Immature natural killer cell (primary cell): ENCODE measurements at regions not wholly inside any gene's neighbourhood (a gene's known extent, or its start where the extent isn't known, plus 50 kb on each side); places are given as distances from the start of the nearest gene placed in this dataset.

Source experiments
- DNase-seq, 3 donors: peaks; one replicate each; pipeline ENCODE4 v3.0.0; 2022; ENCODE audit warnings: mixed read lengths in 1 of 3
- H3K27ac Mint-ChIP-seq, 6 donors: one replicate each; pipeline ENCODE4 v1.8.0; 2020; ENCODE audit warnings: mixed read lengths in 6 of 6, mild to moderate bottlenecking in 5 of 6, inconsistent platforms in 4 of 6, moderate library complexity in 3 of 6
- H3K27me3 Mint-ChIP-seq, 3 donors: one replicate each; pipeline ENCODE4 v1.8.0; 2020 to 2021; ENCODE audit warnings: low read depth in 3 of 3, mild to moderate bottlenecking in 3 of 3, mixed read lengths in 3 of 3, moderate library complexity in 3 of 3, inconsistent platforms in 1 of 3
- H3K36me3 Mint-ChIP-seq, 3 donors: one replicate each; pipeline ENCODE4 v1.8.0; 2020; ENCODE audit warnings: mixed read lengths in 3 of 3, inconsistent platforms in 2 of 3, mild to moderate bottlenecking in 2 of 3
- H3K4me1 Mint-ChIP-seq, 2 donors: one replicate each; pipeline ENCODE4 v1.8.0; 2020; ENCODE audit warnings: inconsistent platforms in 2 of 2, mild to moderate bottlenecking in 2 of 2, mixed read lengths in 2 of 2, moderate library complexity in 1 of 2
- H3K4me3 Mint-ChIP-seq, 5 donors: one replicate each; pipeline ENCODE4 v1.8.0; 2020; ENCODE audit warnings: mild to moderate bottlenecking in 5 of 5, mixed read lengths in 5 of 5, inconsistent platforms in 3 of 5, moderate library complexity in 3 of 5
- H3K9me3 Mint-ChIP-seq, 6 donors: one replicate each; pipeline ENCODE4 v1.8.0; 2020; ENCODE audit warnings: mild to moderate bottlenecking in 6 of 6, mixed read lengths in 6 of 6, inconsistent platforms in 4 of 6, moderate library complexity in 3 of 6

DNA sequence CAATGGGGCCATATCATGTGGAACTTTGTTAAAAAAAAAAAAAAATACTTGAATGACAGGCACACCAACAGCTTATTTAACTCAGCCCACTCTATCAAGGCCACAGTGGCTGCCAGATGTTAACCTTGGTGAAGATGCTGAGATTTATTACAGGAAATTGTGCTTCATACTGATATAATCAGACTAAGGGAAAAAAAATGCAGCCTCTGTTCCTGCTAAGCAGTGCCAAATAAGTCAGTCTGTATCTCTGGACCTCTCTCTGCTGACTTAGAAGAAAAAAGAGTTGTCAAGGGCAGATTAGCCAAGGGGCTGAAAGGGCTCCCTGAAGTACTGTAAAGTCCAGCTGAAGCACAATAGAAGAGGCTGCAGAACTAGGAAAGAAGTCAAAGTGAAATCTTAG lies 677.7 kb upstream of the HTR2C start:
- DNase-seq: no peak
- no peaks in the 10 kb centered on the region for H3K4me1 Mint-ChIP-seq
- H3K9me3 Mint-ChIP-seq: peaks cover 0 to 4% (median 2%) of the 10 kb centered on the region in 6 donors
- H3K36me3 Mint-ChIP-seq: no peaks in the 10 kb centered on the region
- no peak overlapping the region for H3K27ac Mint-ChIP-seq
- peaks cover 0 to 4% (median 2%) of the 10 kb centered on the region in 3 donors for H3K27me3 Mint-ChIP-seq
- H3K4me3 Mint-ChIP-seq: no peak overlapping the region

GRCh38 chrX:113892891-113893290 lies 691.0 kb upstream of the HTR2C start:
- no peak overlapping the region for H3K4me3 Mint-ChIP-seq
- H3K27ac Mint-ChIP-seq: no peak overlapping the region
- H3K4me1 Mint-ChIP-seq: no peaks in the 10 kb centered on the region
- H3K36me3 Mint-ChIP-seq: no peaks in the 10 kb centered on the region
- H3K9me3 Mint-ChIP-seq: peaks cover 0 to 8% (median 2%) of the 10 kb centered on the region in 6 donors
- H3K27me3 Mint-ChIP-seq: peaks cover 0 to 13% (median under 1%) of the 10 kb centered on the region in 3 donors
- DNase-seq: no peak

DNA sequence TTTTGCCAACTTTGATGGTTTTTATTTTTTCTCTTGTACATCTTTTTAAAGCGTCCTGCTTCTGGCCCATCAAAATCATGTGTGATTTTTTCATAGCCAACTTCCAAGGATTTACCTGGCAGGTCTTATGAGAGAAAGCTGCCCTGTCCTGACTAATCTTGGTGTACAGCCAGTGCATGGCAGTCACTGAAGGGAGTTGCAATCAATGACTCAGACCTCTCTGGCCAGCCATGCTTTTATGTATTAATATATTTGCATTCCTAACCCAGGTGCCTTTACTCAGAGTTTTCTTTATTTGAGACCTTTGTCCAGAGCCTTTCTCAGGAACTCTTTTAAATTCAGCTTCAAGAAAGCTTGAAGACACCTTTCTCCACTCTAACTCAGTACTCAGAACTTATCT lies 691.5 kb upstream of the HTR2C start:
- Mint-ChIP-seq H3K9me3 (peaks cover 0 to 8% (median 2%) of the 10 kb centered on the region in 6 donors), H3K27me3 (peaks cover 0 to 13% (median 2%) of the 10 kb centered on the region in 3 donors), H3K4me1 (no peaks in the 10 kb centered on the region), H3K4me3 (no peak overlapping the region), H3K36me3 (no peaks in the 10 kb centered on the region), H3K27ac (no peak overlapping the region)
- no peak for DNase-seq

GRCh38 chrX:113873056-113873455 lies 710.8 kb upstream of the HTR2C start:
- Mint-ChIP-seq H3K4me1 (no peaks in the 10 kb centered on the region), H3K36me3 (no peaks in the 10 kb centered on the region), H3K27me3 (peaks cover 0 to 2% (median 0%) of the 10 kb centered on the region in 3 donors), H3K4me3 (no peak overlapping the region), H3K9me3 (peaks cover 0 to 3% (median 0%) of the 10 kb centered on the region in 6 donors), H3K27ac (no peak overlapping the region)
- DNase-seq: no peak

- Mint-ChIP-seq H3K4me3 (no peak overlapping the region), H3K27me3 (peaks cover 0 to 2% (median 1%) of the 10 kb centered on the region in 3 donors), H3K4me1 (no peaks in the 10 kb centered on the region)
These were observed 715.2 kb upstream of the HTR2C start for GRCh38 chrX:113868711-113869110.

DNA sequence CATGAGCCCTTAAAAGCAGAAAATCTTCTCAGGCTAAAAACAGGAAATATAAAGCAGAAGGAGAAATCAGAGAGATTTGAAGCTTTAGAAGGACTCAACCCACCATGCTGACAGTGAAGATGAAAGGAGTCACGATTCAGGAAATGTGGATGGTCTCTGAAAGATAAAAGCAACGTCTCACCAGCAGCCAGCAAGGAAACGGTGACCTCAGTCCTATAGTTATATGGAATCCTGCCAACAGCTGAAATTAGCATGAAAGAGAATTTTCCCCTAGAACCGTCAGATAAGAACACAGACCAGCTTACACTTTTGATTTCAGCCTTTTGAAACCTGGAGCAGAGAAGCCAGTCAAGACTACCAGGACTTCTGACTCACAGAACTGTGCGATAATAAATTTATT lies 715.7 kb upstream of the HTR2C start:
- H3K27ac Mint-ChIP-seq: no peak overlapping the region
- peaks cover 0 to 3% (median 0%) of the 10 kb centered on the region in 6 donors for H3K9me3 Mint-ChIP-seq
- DNase-seq: no peak
- peaks cover 0 to 2% (median 1%) of the 10 kb centered on the region in 3 donors for H3K27me3 Mint-ChIP-seq
- H3K4me1 Mint-ChIP-seq: no peaks in the 10 kb centered on the region
- H3K36me3 Mint-ChIP-seq: no peaks in the 10 kb centered on the region
- no peak overlapping the region for H3K4me3 Mint-ChIP-seq

More at GRCh38 chrX:113868711-113869110, 715.2 kb upstream of the HTR2C start:
- H3K27ac Mint-ChIP-seq: no peak overlapping the region
- H3K36me3 Mint-ChIP-seq: no peaks in the 10 kb centered on the region
- peaks cover 0 to 3% (median 0%) of the 10 kb centered on the region in 6 donors for H3K9me3 Mint-ChIP-seq
- no peak for DNase-seq

DNA sequence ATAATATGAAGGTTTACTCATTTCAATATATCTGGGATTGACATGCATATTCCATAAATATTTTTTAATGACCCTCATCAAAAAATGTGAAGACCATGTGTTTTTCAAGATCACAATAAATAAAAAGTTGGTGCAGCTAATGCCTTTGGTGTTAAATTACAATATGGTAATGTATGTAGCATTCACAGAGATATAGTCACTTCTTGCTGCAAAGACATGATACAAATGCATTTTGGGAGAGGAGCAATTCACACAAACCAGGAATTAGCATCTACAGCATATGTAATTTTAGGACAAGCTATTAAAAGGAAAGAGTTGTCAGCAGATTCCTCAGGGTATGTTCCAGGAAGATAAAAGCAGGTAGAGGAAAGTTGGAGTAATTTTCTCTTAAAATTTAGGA lies 734.5 kb upstream of the HTR2C start:
- Mint-ChIP-seq H3K36me3 (no peaks in the 10 kb centered on the region), H3K4me1 (no peaks in the 10 kb centered on the region), H3K27ac (no peak overlapping the region), H3K27me3 (peaks cover 0 to 2% (median 2%) of the 10 kb centered on the region in 3 donors), H3K9me3 (peaks cover 0 to 5% (median 2%) of the 10 kb centered on the region in 6 donors), H3K4me3 (no peak overlapping the region)
- no peak for DNase-seq

- H3K9me3 Mint-ChIP-seq: peaks cover 0 to 7% (median 1%) of the 10 kb centered on the region in 6 donors
- H3K4me1 Mint-ChIP-seq: no peaks in the 10 kb centered on the region
- no peak overlapping the region for H3K4me3 Mint-ChIP-seq
- no peak overlapping the region for H3K27ac Mint-ChIP-seq
- H3K27me3 Mint-ChIP-seq: no peaks in the 10 kb centered on the region
- no peak for DNase-seq
- no peaks in the 10 kb centered on the region for H3K36me3 Mint-ChIP-seq
These were observed 750.5 kb upstream of the HTR2C start for GRCh38 chrX:113833096-113834055.

DNA sequence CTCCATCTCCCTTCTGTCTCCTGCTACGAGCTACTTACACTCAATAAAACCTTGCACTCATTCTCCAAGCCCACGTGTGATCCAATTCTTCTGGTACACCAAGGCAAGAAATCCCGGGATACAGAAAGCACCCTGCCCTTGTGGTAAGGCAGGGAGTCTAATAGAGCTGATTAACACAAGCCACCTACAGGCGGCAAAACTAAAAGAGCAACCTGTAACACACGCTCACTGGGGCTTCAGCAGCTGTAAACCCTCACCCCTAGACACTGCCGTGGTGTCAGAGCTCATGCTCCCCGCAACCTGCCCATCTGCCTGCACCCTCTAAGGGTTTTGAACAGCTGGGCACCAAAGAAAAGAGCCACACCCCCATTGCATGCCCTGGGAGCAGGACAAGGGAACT lies 755.4 kb upstream of the HTR2C start:
- H3K9me3 Mint-ChIP-seq: peaks cover 0 to 13% (median 4%) of the 10 kb centered on the region in 6 donors
- no peaks in the 10 kb centered on the region for H3K27me3 Mint-ChIP-seq
- no peaks in the 10 kb centered on the region for H3K36me3 Mint-ChIP-seq
- H3K4me1 Mint-ChIP-seq: no peaks in the 10 kb centered on the region
- DNase-seq: no peak
- H3K27ac Mint-ChIP-seq: no peak overlapping the region
- H3K4me3 Mint-ChIP-seq: no peak overlapping the region

- no peaks in the 10 kb centered on the region for H3K4me1 Mint-ChIP-seq
- H3K9me3 Mint-ChIP-seq: peaks cover 0 to 14% (median 0%) of the 10 kb centered on the region in 6 donors
- H3K4me3 Mint-ChIP-seq: no peak overlapping the region
- no peak overlapping the region for H3K27ac Mint-ChIP-seq
- no peak for DNase-seq
- no peaks in the 10 kb centered on the region for H3K36me3 Mint-ChIP-seq
- peaks cover 0 to 3% (median 3%) of the 10 kb centered on the region in 3 donors for H3K27me3 Mint-ChIP-seq
These were observed 765.5 kb upstream of the HTR2C start for GRCh38 chrX:113818346-113818745.

GRCh38 chrX:113804819-113805218 lies 779.1 kb upstream of the HTR2C start:
- Mint-ChIP-seq H3K4me3 (no peak overlapping the region), H3K27ac (no peak overlapping the region)

DNA sequence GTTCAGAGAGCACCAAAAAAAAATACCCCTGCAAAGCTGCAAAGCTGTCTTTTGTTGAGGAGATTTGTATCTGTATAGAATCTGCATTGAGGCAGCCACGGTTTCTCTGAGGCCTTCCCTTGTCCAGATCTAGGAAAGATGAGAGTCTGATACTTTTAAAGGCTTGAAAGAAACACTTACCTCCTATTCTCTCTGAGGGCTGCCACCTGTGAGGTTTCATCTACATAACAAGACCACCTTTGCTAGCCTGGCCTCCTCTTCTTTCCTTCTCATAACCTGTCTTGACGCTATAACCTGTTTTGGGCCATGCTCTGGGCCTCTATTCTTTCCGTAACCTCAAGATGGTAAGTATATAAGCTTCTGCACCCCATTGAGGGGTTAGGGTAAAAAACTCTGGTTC lies 779.6 kb upstream of the HTR2C start:
- Mint-ChIP-seq H3K9me3 (peaks cover 0 to 7% (median 2%) of the 10 kb centered on the region in 6 donors), H3K36me3 (no peaks in the 10 kb centered on the region), H3K4me3 (no peak overlapping the region), H3K27ac (no peak overlapping the region), H3K27me3 (no peaks in the 10 kb centered on the region), H3K4me1 (no peaks in the 10 kb centered on the region)
- no peak for DNase-seq

More at GRCh38 chrX:113804819-113805218, 779.1 kb upstream of the HTR2C start:
- no peaks in the 10 kb centered on the region for H3K36me3 Mint-ChIP-seq
- DNase-seq: no peak
- peaks cover 0 to 7% (median 2%) of the 10 kb centered on the region in 6 donors for H3K9me3 Mint-ChIP-seq
- H3K27me3 Mint-ChIP-seq: peaks cover 0 to 3% (median under 1%) of the 10 kb centered on the region in 3 donors
- no peaks in the 10 kb centered on the region for H3K4me1 Mint-ChIP-seq

- Mint-ChIP-seq H3K36me3 (no peaks in the 10 kb centered on the region), H3K4me3 (no peak overlapping the region), H3K9me3 (peaks cover 0 to 9% (median 2%) of the 10 kb centered on the region in 6 donors), H3K27ac (no peak overlapping the region), H3K4me1 (no peaks in the 10 kb centered on the region), H3K27me3 (no peaks in the 10 kb centered on the region)
- no peak for DNase-seq
These were observed 781.0 kb upstream of the HTR2C start for GRCh38 chrX:113802837-113803236.

GRCh38 chrX:113800955-113801354 lies 782.9 kb upstream of the HTR2C start:
- H3K27me3 Mint-ChIP-seq: peaks cover 0 to 3% (median 0%) of the 10 kb centered on the region in 3 donors
- H3K9me3 Mint-ChIP-seq: peaks cover 0 to 9% (median 2%) of the 10 kb centered on the region in 6 donors
- no peak overlapping the region for H3K4me3 Mint-ChIP-seq
- no peak for DNase-seq
- no peaks in the 10 kb centered on the region for H3K4me1 Mint-ChIP-seq
- no peaks in the 10 kb centered on the region for H3K36me3 Mint-ChIP-seq
- no peak overlapping the region for H3K27ac Mint-ChIP-seq
